Bronchial epithelial cell (primary cell): ENCODE measurements at regions not wholly inside any gene's neighbourhood (a gene's known extent, or its start where the extent isn't known, plus 50 kb on each side); places are given as distances from the start of the nearest gene placed in this dataset.
A peak's percentile ranks its signal among the peaks of the same experiment; 100 is the strongest.

Experiments
- DNase-seq: peaks from one replicate; pipeline ENCODE4 v3.0.0-alpha.2; 2010; ENCODE audit warnings: low read depth
- FAIRE-seq: peaks from 2 replicates; lab custom pipeline; 2011; peaks lifted over from hg19 to GRCh38; lab: Jason Lieb, UNC
- H3K27me3 ChIP-seq: 2 replicates; pipeline ENCODE4 v1.5.1; 2011; ENCODE audit warnings: low read length; ENCODE audit not compliant: control insufficient read depth, insufficient read depth
- H3K36me3 ChIP-seq: 2 replicates; pipeline ENCODE4 v1.5.1; 2011; ENCODE audit warnings: low read length; ENCODE audit not compliant: control insufficient read depth, insufficient read depth
- H3K4me3 ChIP-seq: 2 replicates; pipeline ENCODE4 v1.5.1; 2011; ENCODE audit warnings: mild to moderate bottlenecking, low read depth, low read length, control low read depth
- CTCF ChIP-seq: IDR thresholded peaks from 2 replicates; pipeline ENCODE4 v1.5.1; 2011; ENCODE audit warnings: mild to moderate bottlenecking, moderate library complexity, low read length, control low read depth, inconsistent platforms; ENCODE audit not compliant: insufficient read depth, severe bottlenecking

GRCh38 chr2:107607054-107607453 lies 219.6 kb upstream of the RGPD4 start:
- DNase-seq, result peak; percentile 23
- no peaks in the 10 kb centered on the region for H3K36me3 ChIP-seq
- no peak for TF ChIP-seq CTCF
- H3K27me3 ChIP-seq, result no peaks in the 10 kb centered on the region
- no peak overlapping the region for H3K4me3 ChIP-seq
- no peak for FAIRE-seq

GRCh38 chr2:107607473-107607872 lies 219.2 kb upstream of the RGPD4 start:
- DNase-seq (no peak), FAIRE-seq (no peak)
- TF ChIP-seq CTCF, result no peak
- Histone ChIP-seq H3K27me3 (no peaks in the 10 kb centered on the region), H3K4me3 (no peak overlapping the region), H3K36me3 (no peaks in the 10 kb centered on the region)

- no peak overlapping the region for H3K4me3 ChIP-seq
Observed at GRCh38 chr2:107615039-107615438, 211.7 kb upstream of the RGPD4 start.

GRCh38 chr2:107618769-107619168 lies 207.9 kb upstream of the RGPD4 start:
- no peak for TF ChIP-seq CTCF
- H3K27me3 ChIP-seq, result no peaks in the 10 kb centered on the region
- no peak for FAIRE-seq

More at GRCh38 chr2:107615039-107615438, 211.7 kb upstream of the RGPD4 start:
- FAIRE-seq (no peak), DNase-seq (no peak)
- TF ChIP-seq CTCF, result no peak
- Histone ChIP-seq H3K27me3 (no peaks in the 10 kb centered on the region), H3K36me3 (no peaks in the 10 kb centered on the region)

GRCh38 chr2:107621186-107622165 lies 205.2 kb upstream of the RGPD4 start:
- DNase-seq, result no peak
- Histone ChIP-seq H3K36me3 (no peaks in the 10 kb centered on the region), H3K4me3 (no peak overlapping the region), H3K27me3 (no peaks in the 10 kb centered on the region)
- FAIRE-seq, result no peak
- TF ChIP-seq CTCF, result no peak

More at GRCh38 chr2:107618769-107619168, 207.9 kb upstream of the RGPD4 start:
- H3K36me3 ChIP-seq, result no peaks in the 10 kb centered on the region
- no peak overlapping the region for H3K4me3 ChIP-seq
- no peak for DNase-seq
